Pancreas (tissue), 10 donors: ENCODE measurements at regions not wholly inside any gene's neighbourhood (a gene's known extent, or its start where the extent isn't known, plus 50 kb on each side); places are given as distances from the start of the nearest gene placed in this dataset.
"Not testable (repeated sequence)": the region's sequence is repeated elsewhere in the genome, so short reads cannot be mapped to it uniquely, and the experiment has no call there.

Experiments used
- ATAC-seq, 4 donors: fragments of 200-7000 bp; cut with Tn5 transposase; one replicate each; pipeline versions ENCODE4 v1.8.0 to v1.9.1; 2020; ENCODE audit warnings: mild to moderate bottlenecking in 4 of 4, moderate library complexity in 4 of 4
- DNase-seq, 6 donors: peaks; one replicate each; pipeline ENCODE4 v3.0.0-alpha.2; 2020
- FAIRE-seq: peaks from 2 replicates; lab custom pipeline; 2012; peaks lifted over from hg19 to GRCh38; lab: Jason Lieb, UNC
- H3K27ac ChIP-seq, 4 donors: fragments of 200-600 bp; sonication (generic); 1 replicate in 3 of 4; 2 replicates in 1 of 4; pipeline versions ENCODE4 v1.5.0 to v1.8.0; 2020
- H3K27me3 ChIP-seq, 4 donors: fragments of 200-600 bp; one replicate each; pipeline ENCODE4 v1.8.0; 2021
- H3K36me3 ChIP-seq, 3 donors: fragments of 200-600 bp; sonication (generic) in 1 of 3; one replicate each; pipeline versions ENCODE4 v1.5.0 to v1.8.0; 2020 to 2021
- H3K4me1 ChIP-seq, 3 donors: fragments of 200-600 bp; one replicate each; pipeline ENCODE4 v1.8.0; 2021
- H3K4me3 ChIP-seq, 4 donors: fragments of 200-600 bp; sonication (generic) in 2 of 4; one replicate each; pipeline versions ENCODE4 v1.5.0 to v1.8.0; 2020 to 2021
- H3K9me3 ChIP-seq, 4 donors: fragments of 200-600 bp; one replicate each; pipeline ENCODE4 v1.8.0; 2021
- CTCF ChIP-seq, 4 donors: fragments of 200-600 bp; sonication (generic) in 3 of 4; IDR thresholded peaks; one replicate each; pipeline versions ENCODE4 v1.5.0 to v1.8.0; 2021; ENCODE audit warnings: antibody characterized with exemption in 4 of 4
- WGBS, 2 donors: extraction: QIAGEN DNeasy Blood & Tissue Kit; methylation state at CpG; one replicate each; pipeline ENCODE4 v1.1.7; 2013; 5-methylcytosine and 5-hydroxymethylcytosine counted together
- intact Hi-C, 3 donors: fragments of 100-400 bp; cut with DNase I; formaldehyde crosslinking; loops; one replicate each; pipeline versions ENCODE4 v1.11.1 to v1.14.2; 2022
- donor health status: healthy with polysubstance abuse.
- donor health status: DM: no; HTN: no; CAD: no; lungs with moderate emphysema.
- donor health status: DM: no; HTN: no; CAD: no.
- donor health status: control.
- donor health status: control.
- donor health status: Bipolar disorder and iron deficiency.
- donor health status: DM: yes; HTN: yes; CAD: no.
- donor health status: DM: no; HTN: no; CAD: no.
- donor health status: DM: no; HTN: no; CAD: no.
- donor health status: DM: yes; HTN: yes; CAD: no.

GRCh38 chr7:152594801-152595200 is 81.1 kb downstream of the XRCC2 start:
- TF ChIP-seq CTCF (IDR thresholded peaks at IDR 0.05): no peak
- Histone ChIP-seq H3K4me1 (no peaks in the 10 kb centered on the region), H3K4me3 (no peak overlapping the region), H3K27ac (no peak overlapping the region), H3K9me3 (no peaks in the 10 kb centered on the region), H3K36me3 (no peaks in the 10 kb centered on the region), H3K27me3 (no peaks in the 10 kb centered on the region)
- FAIRE-seq (no peak), DNase-seq (no peak), ATAC-seq (no peak)
- intact Hi-C loops: no loop called here
- 71 to 87% methylated on average over 9 of the region's 9 CpGs for WGBS, 2 donors

GRCh38 chr7:152591976-152592375 is 84.0 kb downstream of the XRCC2 start:
- H3K9me3 ChIP-seq: no peaks in the 10 kb centered on the region
- no peak for DNase-seq
- no peaks in the 10 kb centered on the region for H3K27me3 ChIP-seq
- intact Hi-C loops: no loop called here
- 71 to 80% methylated on average over 4 of the region's 4 CpGs for WGBS, 2 donors
- H3K27ac ChIP-seq: no peak overlapping the region
- no peak for FAIRE-seq
- no peaks in the 10 kb centered on the region for H3K4me1 ChIP-seq
- no peak for ATAC-seq
- no peak overlapping the region for H3K4me3 ChIP-seq
- H3K36me3 ChIP-seq: no peaks in the 10 kb centered on the region
- no peak for TF ChIP-seq CTCF (IDR thresholded peaks at IDR 0.05)

GRCh38 chr7:152590481-152590880 is 85.5 kb downstream of the XRCC2 start:
- H3K27me3 ChIP-seq: no peaks in the 10 kb centered on the region
- no peaks in the 10 kb centered on the region for H3K9me3 ChIP-seq
- no peak for FAIRE-seq
- no peak overlapping the region for H3K27ac ChIP-seq
- intact Hi-C loops: no loop called here
- no peak overlapping the region for H3K4me3 ChIP-seq
- ATAC-seq: no peak
- TF ChIP-seq CTCF (IDR thresholded peaks at IDR 0.05): no peak
- 84 to 91% methylated on average over 6 of the region's 6 CpGs for WGBS, 2 donors
- DNase-seq: peak in 1 of 6 donors; percentile 0
- H3K4me1 ChIP-seq: no peaks in the 10 kb centered on the region
- no peaks in the 10 kb centered on the region for H3K36me3 ChIP-seq

GRCh38 chr7:152589821-152590220 is 86.1 kb downstream of the XRCC2 start:
- H3K4me1 ChIP-seq, FAIRE-seq, H3K4me3 ChIP-seq, H3K27me3 ChIP-seq, H3K9me3 ChIP-seq, intact Hi-C loops, H3K36me3 ChIP-seq, ATAC-seq, H3K27ac ChIP-seq: not testable (repeated sequence)
- 79 to 87% methylated on average over 9 of the region's 9 CpGs for WGBS, 2 donors
- DNase-seq: peak in 1 of 6 donors; percentile 21

- DNase-seq: peak in 3 of 6 donors; percentile 11 to 41 (median 23)
- Histone ChIP-seq H3K4me3 (no peak overlapping the region), H3K27me3 (no peaks in the 10 kb centered on the region), H3K9me3 (no peaks in the 10 kb centered on the region), H3K27ac (peak overlapping the region; percentile 24 to 50 (median 44)), H3K4me1 (no peaks in the 10 kb centered on the region), H3K36me3 (no peaks in the 10 kb centered on the region)
- intact Hi-C loops: no loop called here
- 40 to 54% methylated on average over 5 of the region's 5 CpGs for WGBS, 2 donors
- no peak for TF ChIP-seq CTCF (IDR thresholded peaks at IDR 0.05)
- no peak for FAIRE-seq
- ATAC-seq: peak; percentile 70 to 77 (median 76)
These were observed 87.6 kb downstream of the XRCC2 start for GRCh38 chr7:152588350-152588749.
